HEK293T (cell line): ENCODE measurements at regions not wholly inside any gene's neighbourhood (a gene's known extent, or its start where the extent isn't known, plus 50 kb on each side); places are given as distances from the start of the nearest gene placed in this dataset.

Experiments
- BHLHE40 ChIP-seq: fragments of 450-650 bp; IDR thresholded peaks from 2 replicates; pipeline ENCODE4 v1.6.1; 2016; ENCODE audit warnings: mild to moderate bottlenecking, moderate library complexity, borderline replicate concordance
- HDGF ChIP-seq: fragments of 450-650 bp; IDR thresholded peaks from 2 replicates; pipeline ENCODE4 v1.6.1; 2017; ENCODE audit warnings: antibody characterized with exemption, borderline replicate concordance
- LEF1 ChIP-seq: fragments of 450-650 bp; IDR thresholded peaks from 2 replicates; pipeline ENCODE4 v1.6.1; 2017; ENCODE audit warnings: mild to moderate bottlenecking, borderline replicate concordance
- SP1 ChIP-seq: fragments of 450-650 bp; IDR thresholded peaks from 2 replicates; pipeline ENCODE4 v1.6.1; 2017
- SUZ12 ChIP-seq: fragments of 450-650 bp; IDR thresholded peaks from 2 replicates; pipeline ENCODE4 v1.6.1; 2016; ENCODE audit warnings: mild to moderate bottlenecking
- TARDBP ChIP-seq: fragments of 450-650 bp; IDR thresholded peaks from 2 replicates; pipeline ENCODE4 v1.6.1; 2016

- TF ChIP-seq SUZ12 (no peak), SP1 (no peak), TARDBP (no peak), BHLHE40 (no peak), LEF1 (no peak), HDGF (no peak)
These were observed 299.8 kb downstream of the SEC14L1 start for GRCh38 chr17:77440560-77440981.
